Heart left ventricle (tissue), 16 donors: ENCODE measurements at regions not wholly inside any gene's neighbourhood (a gene's known extent, or its start where the extent isn't known, plus 50 kb on each side); places are given as distances from the start of the nearest gene placed in this dataset.

Experiments used
- ATAC-seq, 4 donors: fragments of 200-7000 bp; cut with Tn5 transposase; one replicate each; pipeline ENCODE4 v1.9.1; 2020 to 2022; ENCODE audit warnings: moderate library complexity in 4 of 4, mild to moderate bottlenecking in 3 of 4, moderate number of reproducible peaks in 1 of 4
- DNase-seq, 5 donors: peaks; one replicate each; pipeline ENCODE4 v3.0.0-alpha.2; 2020
- H3K27ac ChIP-seq, 12 donors: fragments of 200-600 bp; sonication (generic) in 4 of 12; one replicate each; pipeline versions ENCODE4 v1.5.0 to v1.8.0; 2016 to 2022; ENCODE audit warnings: mild to moderate bottlenecking in 2 of 12
- H3K27me3 ChIP-seq, 9 donors: fragments of 200-600 bp; sonication (generic) in 2 of 9; one replicate each; pipeline versions ENCODE4 v1.5.1 to v1.8.0; 2016 to 2022; ENCODE audit warnings: mild to moderate bottlenecking in 3 of 9
- H3K36me3 ChIP-seq, 9 donors: fragments of 200-600 bp; sonication (generic) in 2 of 9; one replicate each; pipeline versions ENCODE4 v1.5.0 to v1.8.0; 2018 to 2022; ENCODE audit warnings: mild to moderate bottlenecking in 2 of 9
- H3K4me1 ChIP-seq, 12 donors: fragments of 200-600 bp; sonication (generic) in 4 of 12; one replicate each; pipeline versions ENCODE4 v1.5.0 to v1.8.0; 2016 to 2022; ENCODE audit warnings: mild to moderate bottlenecking in 3 of 12
- H3K4me3 ChIP-seq, 12 donors: fragments of 200-600 bp; sonication (generic) in 4 of 12; one replicate each; pipeline versions ENCODE4 v1.5.0 to v1.8.0; 2017 to 2022; ENCODE audit warnings: mild to moderate bottlenecking in 9 of 12, moderate library complexity in 4 of 12
- H3K9me3 ChIP-seq, 12 donors: fragments of 200-600 bp; sonication (generic) in 4 of 12; one replicate each; pipeline versions ENCODE4 v1.5.0 to v1.8.0; 2016 to 2022; ENCODE audit warnings: mild to moderate bottlenecking in 1 of 12
- POLR2A ChIP-seq, 2 donors: fragments of 450-650 bp; IDR thresholded peaks; one replicate each; pipeline ENCODE4 v1.6.1; 2017; ENCODE audit warnings: antibody characterized with exemption in 2 of 2, mild to moderate bottlenecking in 2 of 2, moderate library complexity in 2 of 2
- WGBS, 4 donors: extraction: QIAGEN DNeasy Blood & Tissue Kit in 2 of 4; methylation state at CpG; one replicate each; pipeline versions ENCODE4 v1.1.5 to v1.1.7; 2013 to 2018; 5-methylcytosine and 5-hydroxymethylcytosine counted together
- intact Hi-C, 10 donors: fragments of 100-400 bp; cut with DNase I; formaldehyde crosslinking; loops; one replicate each; pipeline versions ENCODE4 v1.11.1 to v1.14.2; 2022
- TF ChIP-seq, protein P1 (sequence below), 12 donors: fragments of 200-600 bp; sonication (generic) in 4 of 12; IDR thresholded peaks; one replicate each; pipeline versions ENCODE4 v1.5.0 to v1.8.0; 2018 to 2022; ENCODE audit warnings: antibody characterized with exemption in 12 of 12, mild to moderate bottlenecking in 5 of 12
- donor health status: ischemic (EF 13 %, LVEDD 7.1; RV severe dilation, severe dysfunction).
- donor health status: healthy with polysubstance abuse.
- donor health status: DM: no; HTN: yes; CAD: no.
- donor health status: DM: no; HTN: no; CAD: no.
- donor health status: ischemic (EF 25% LVEDD 6.9; RV normal size, moderate dysfunction).
- donor health status: ischemic (EF 25% LVEDD 5.7; RV mildly dilated, moderate dysfunction).
- donor health status: healthy.
- donor health status: DM: yes; HTN: yes; CAD: no.
- donor health status: ischemic (EF 35%, LVEDD 5.7; RV mildly dilated, moderate dysfunction).
- donor health status: nonischemic (EF 11% LVEDD 7.7; RV severe dilation, severe dysfunction).
- donor health status: DM: yes; HTN: yes; CAD: no.
- donor health status: PGD.
- donor health status: ischemic (EF 29% LVEDD 5.4; RV normal size, mild dysfunction).
- donor health status: nonischemic (EF 23%, LVEDD 6.1; RV moderate dilation, normal function).

DNA sequence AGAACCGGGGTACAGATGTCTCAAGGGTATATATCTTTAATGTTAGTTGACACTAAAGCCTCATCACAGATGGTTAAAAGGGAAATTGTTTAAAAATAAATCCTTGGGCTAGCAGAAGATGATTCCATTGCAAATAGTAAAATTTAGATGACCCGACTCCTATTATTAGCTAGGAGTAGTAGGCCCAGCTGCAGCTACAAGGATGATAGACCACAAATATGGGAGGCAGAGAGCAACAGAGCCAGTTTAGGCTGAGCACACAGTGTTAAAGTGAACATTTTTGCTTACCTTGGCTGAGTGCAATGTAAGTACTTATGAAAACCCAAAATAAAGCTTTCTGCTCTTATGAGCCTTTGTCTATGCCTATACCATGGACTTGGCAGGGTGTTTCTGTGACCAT lies 100.5 kb upstream of the COL11A1 start:
- intact Hi-C loops: no loop called here
- no peak for TF ChIP-seq POLR2A (IDR thresholded peaks at IDR 0.05)
- TF ChIP-seq, protein P1, sequence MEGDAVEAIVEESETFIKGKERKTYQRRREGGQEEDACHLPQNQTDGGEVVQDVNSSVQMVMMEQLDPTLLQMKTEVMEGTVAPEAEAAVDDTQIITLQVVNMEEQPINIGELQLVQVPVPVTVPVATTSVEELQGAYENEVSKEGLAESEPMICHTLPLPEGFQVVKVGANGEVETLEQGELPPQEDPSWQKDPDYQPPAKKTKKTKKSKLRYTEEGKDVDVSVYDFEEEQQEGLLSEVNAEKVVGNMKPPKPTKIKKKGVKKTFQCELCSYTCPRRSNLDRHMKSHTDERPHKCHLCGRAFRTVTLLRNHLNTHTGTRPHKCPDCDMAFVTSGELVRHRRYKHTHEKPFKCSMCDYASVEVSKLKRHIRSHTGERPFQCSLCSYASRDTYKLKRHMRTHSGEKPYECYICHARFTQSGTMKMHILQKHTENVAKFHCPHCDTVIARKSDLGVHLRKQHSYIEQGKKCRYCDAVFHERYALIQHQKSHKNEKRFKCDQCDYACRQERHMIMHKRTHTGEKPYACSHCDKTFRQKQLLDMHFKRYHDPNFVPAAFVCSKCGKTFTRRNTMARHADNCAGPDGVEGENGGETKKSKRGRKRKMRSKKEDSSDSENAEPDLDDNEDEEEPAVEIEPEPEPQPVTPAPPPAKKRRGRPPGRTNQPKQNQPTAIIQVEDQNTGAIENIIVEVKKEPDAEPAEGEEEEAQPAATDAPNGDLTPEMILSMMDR (IDR thresholded peaks at IDR 0.05): no peak
- WGBS, 4 donors: 80 to 86% (median 83%) methylated on average over 2 of the region's 2 CpGs
- no peak overlapping the region for H3K27ac ChIP-seq
- H3K27me3 ChIP-seq: no peaks in the 10 kb centered on the region
- DNase-seq (no peak), ATAC-seq (no peak)
- no peaks in the 10 kb centered on the region for H3K36me3 ChIP-seq
- H3K4me3 ChIP-seq: no peak overlapping the region
- H3K9me3 ChIP-seq: no peaks in the 10 kb centered on the region
- H3K4me1 ChIP-seq: no peaks in the 10 kb centered on the region

DNA sequence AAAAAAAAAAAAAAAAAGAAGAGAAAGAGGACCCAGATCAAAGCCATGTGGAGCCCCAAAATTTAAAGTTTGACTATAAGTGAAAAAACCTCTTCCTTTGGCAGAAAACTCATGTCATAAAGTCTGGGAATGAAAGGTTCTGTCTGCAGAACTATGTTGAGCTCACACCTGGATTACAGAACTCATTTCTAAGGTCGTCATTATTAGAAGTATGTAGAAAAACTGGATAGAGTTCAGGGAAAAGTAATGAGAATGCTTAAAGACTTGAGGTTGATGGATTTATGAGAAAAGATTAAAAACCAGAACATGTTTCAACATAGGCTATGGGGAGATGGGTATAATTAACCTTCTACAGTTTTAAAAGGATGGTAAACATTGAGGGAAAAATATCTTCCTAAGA lies 90.7 kb upstream of the COL11A1 start:
- no peak overlapping the region for H3K27ac ChIP-seq
- DNase-seq (no peak), ATAC-seq (no peak)
- intact Hi-C loops: no loop called here
- no peak for TF ChIP-seq POLR2A (IDR thresholded peaks at IDR 0.05)
- TF ChIP-seq, protein P1 (IDR thresholded peaks at IDR 0.05): no peak
- H3K4me3 ChIP-seq: no peak overlapping the region
- H3K4me1 ChIP-seq: no peaks in the 10 kb centered on the region
- no peaks in the 10 kb centered on the region for H3K27me3 ChIP-seq
- H3K36me3 ChIP-seq: no peaks in the 10 kb centered on the region
- WGBS, 4 donors: 60 to 86% (median 75%) methylated on average over 1 of the region's 1 CpG
- no peaks in the 10 kb centered on the region for H3K9me3 ChIP-seq

DNA sequence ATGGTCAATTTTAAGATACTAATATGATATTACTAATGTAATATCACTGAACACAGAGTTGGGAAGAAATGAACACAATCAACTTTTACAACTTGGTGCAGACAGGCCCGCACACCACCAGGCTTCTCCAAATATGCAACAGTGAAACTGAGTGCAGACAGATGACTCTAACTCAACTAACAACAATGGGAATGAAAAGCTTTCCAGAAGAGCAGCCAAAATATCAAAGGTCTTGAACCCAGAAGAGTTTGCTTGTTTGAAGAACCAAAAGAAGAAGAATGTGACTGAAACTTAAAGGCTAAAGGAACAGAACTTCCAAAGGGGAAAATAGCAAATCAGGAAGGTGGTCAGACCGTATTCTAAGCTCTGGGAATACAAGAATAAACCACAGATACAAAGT lies 89.8 kb upstream of the COL11A1 start:
- H3K4me3 ChIP-seq: no peak overlapping the region
- no peaks in the 10 kb centered on the region for H3K9me3 ChIP-seq
- H3K4me1 ChIP-seq: no peaks in the 10 kb centered on the region
- H3K27me3 ChIP-seq: no peaks in the 10 kb centered on the region
- no peak overlapping the region for H3K27ac ChIP-seq
- 69 to 80% (median 71%) methylated on average over 2 of the region's 2 CpGs for WGBS, 4 donors
- ATAC-seq: no peak
- TF ChIP-seq POLR2A (IDR thresholded peaks at IDR 0.05): no peak
- TF ChIP-seq, protein P1 (IDR thresholded peaks at IDR 0.05): no peak
- H3K36me3 ChIP-seq: no peaks in the 10 kb centered on the region
- intact Hi-C loops: no loop called here
- DNase-seq: no peak

DNA sequence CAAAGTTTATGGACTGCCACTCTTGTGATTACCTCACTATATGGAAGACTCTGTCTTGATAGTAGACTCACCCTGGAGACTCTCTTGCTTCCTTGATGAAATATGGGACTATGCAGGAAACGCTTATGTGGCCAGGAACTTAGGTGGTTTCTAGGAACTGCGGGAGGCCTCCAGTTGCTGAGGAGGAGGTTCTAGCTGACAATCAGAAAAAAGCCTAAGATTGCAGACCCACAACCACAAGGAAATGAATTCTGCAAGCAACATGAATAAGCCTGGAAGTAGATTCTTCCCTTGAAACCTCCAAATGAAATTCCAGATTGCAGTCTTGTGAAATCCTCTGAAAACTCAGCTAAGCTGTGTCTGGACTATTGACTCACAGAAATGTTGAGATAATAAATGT lies 88.9 kb upstream of the COL11A1 start:
- ATAC-seq: no peak
- H3K27ac ChIP-seq: no peak overlapping the region
- TF ChIP-seq, protein P1 (IDR thresholded peaks at IDR 0.05): no peak
- no peak for TF ChIP-seq POLR2A (IDR thresholded peaks at IDR 0.05)
- intact Hi-C loops: no loop called here
- no peak overlapping the region for H3K4me3 ChIP-seq
- 63 to 88% (median 72%) methylated on average over 2 of the region's 2 CpGs for WGBS, 4 donors
- no peak for DNase-seq
- H3K27me3 ChIP-seq: no peaks in the 10 kb centered on the region
- no peaks in the 10 kb centered on the region for H3K4me1 ChIP-seq
- H3K9me3 ChIP-seq: no peaks in the 10 kb centered on the region
- no peaks in the 10 kb centered on the region for H3K36me3 ChIP-seq
